ENCODE measurements at regions not wholly inside any gene's neighbourhood (a gene's known extent, or its start where the extent isn't known, plus 50 kb on each side); places are given as distances from the start of the nearest gene placed in this dataset.

- no peak overlapping the region for H4K91ac ChIP-seq (ENCODE audit: insufficient read depth, low read depth, low read length)
- POLR2A ChIA-PET (ENCODE audit: unreplicated experiment): no interaction called here
- H3K4ac ChIP-seq (ENCODE audit: low read depth, low read length): no peak overlapping the region
- H4K5ac ChIP-seq (ENCODE audit: low read depth, low read length): no peak overlapping the region
- dilution Hi-C loops (cut with HindIII; ENCODE audit: low sequenced_read_pairs, unreplicated experiment): no loop called here
- no peak overlapping the region for H3K4me2 ChIP-seq (ENCODE audit: low read depth, low read length)
- intact Hi-C loops (cut with micrococcal nuclease): loop anchor here (5.0 kb wide), 1 partner anchor 1702 kb away; no protein-coding TSS in a partner anchor
- H3K9me3 ChIP-seq (ENCODE audit: control insufficient read depth, insufficient read depth, low read length): no peaks in the 10 kb centered on the region
- WGBS, 2 experiments (ENCODE audit: extremely low coverage in 2 of 2, insufficient read length in 1 of 2): no CpG with 5 or more reads among the region's 3 CpGs
- H3K4me1 ChIP-seq (ENCODE audit: control insufficient read depth, insufficient read depth, low read length): peaks cover 3% of the 10 kb centered on the region
- no peaks in the 10 kb centered on the region for H4K20me1 ChIP-seq (ENCODE audit: insufficient read depth, low read length)
- no peaks in the 10 kb centered on the region for H3K36me3 ChIP-seq (ENCODE audit: control insufficient read depth, insufficient read depth, low read length)
- no peak overlapping the region for H2AK9ac ChIP-seq (replicated peaks; ENCODE audit: low read depth, low read length, poor library complexity)
- no peak overlapping the region for H3K9ac ChIP-seq (ENCODE audit: low read depth, low read length)
- CTCF ChIA-PET: no interaction called here
- H2BK15ac ChIP-seq (ENCODE audit: low read depth, low read length): no peak overlapping the region
- H3K4me3 ChIP-seq (ENCODE audit: insufficient read depth, low read depth, low read length): no peak overlapping the region
- BruUV-seq (replicated peaks): no TSS peak
- no peaks in the 10 kb centered on the region for H3K9me1 ChIP-seq (ENCODE audit: insufficient read depth, low read length)
- no peak overlapping the region for H2BK20ac ChIP-seq (ENCODE audit: low read depth, low read length)
- H4K8ac ChIP-seq (ENCODE audit: low read depth in 2 of 2, low read length in 2 of 2): no peak overlapping the region
- DNase-seq (no peak), ATAC-seq (ENCODE audit: low read depth) (no peak)
- in situ Hi-C loops (cut with MboI; ENCODE audit: low sequenced_read_pairs): loop anchor here (25.0 kb wide), 1 partner anchor 1757 kb away; no protein-coding TSS in a partner anchor
- no peak overlapping the region for H2AK5ac ChIP-seq (ENCODE audit: low read depth, low read length)
- no peak overlapping the region for H2BK120ac ChIP-seq (ENCODE audit: low read depth, low read length)
- no peak overlapping the region for H3K56ac ChIP-seq (ENCODE audit: extremely low read depth, insufficient read depth, low read length)
- H2AFZ ChIP-seq (replicated peaks; ENCODE audit: low read length, poor library complexity): no peak overlapping the region
- H3K79me1 ChIP-seq (ENCODE audit: low read depth in 1 of 2, low read length in 2 of 2): no peaks in the 10 kb centered on the region
- TF ChIP-seq RFX5 (IDR thresholded peaks at IDR 0.05; ENCODE audit: low read depth, low read length) (no peak), MXI1 (IDR thresholded peaks at IDR 0.05; ENCODE audit: borderline replicate concordance, low read depth, low read length) (no peak), FOS (IDR thresholded peaks at IDR 0.05; ENCODE audit: low read depth, low read length) (no peak), MAFK (IDR thresholded peaks at IDR 0.05; ENCODE audit: low read depth, low read length) (no peak), RAD21 (IDR thresholded peaks at IDR 0.05; ENCODE audit: low read length) (no peak)
- no peak overlapping the region for H3K23ac ChIP-seq (ENCODE audit: low read depth, low read length)
- H3K18ac ChIP-seq (ENCODE audit: low read depth, low read length): no peak overlapping the region
- H3K27ac ChIP-seq (ENCODE audit: insufficient read depth, low read length): no peak overlapping the region
- H3K27me3 ChIP-seq (ENCODE audit: control insufficient read depth, insufficient read depth, low read length): no peaks in the 10 kb centered on the region
- no peak overlapping the region for H2BK5ac ChIP-seq (ENCODE audit: low read depth, low read length, poor library complexity, severe bottlenecking)
- no peak overlapping the region for H3K14ac ChIP-seq (replicated peaks; ENCODE audit: low read depth, low read length)
These were observed 193.1 kb downstream of the SLIT2 start for GRCh38 chr4:20444599-20445337.
